ENCODE measurements at regions not wholly inside any gene's neighbourhood (a gene's known extent, or its start where the extent isn't known, plus 50 kb on each side); places are given as distances from the start of the nearest gene placed in this dataset.

DNA sequence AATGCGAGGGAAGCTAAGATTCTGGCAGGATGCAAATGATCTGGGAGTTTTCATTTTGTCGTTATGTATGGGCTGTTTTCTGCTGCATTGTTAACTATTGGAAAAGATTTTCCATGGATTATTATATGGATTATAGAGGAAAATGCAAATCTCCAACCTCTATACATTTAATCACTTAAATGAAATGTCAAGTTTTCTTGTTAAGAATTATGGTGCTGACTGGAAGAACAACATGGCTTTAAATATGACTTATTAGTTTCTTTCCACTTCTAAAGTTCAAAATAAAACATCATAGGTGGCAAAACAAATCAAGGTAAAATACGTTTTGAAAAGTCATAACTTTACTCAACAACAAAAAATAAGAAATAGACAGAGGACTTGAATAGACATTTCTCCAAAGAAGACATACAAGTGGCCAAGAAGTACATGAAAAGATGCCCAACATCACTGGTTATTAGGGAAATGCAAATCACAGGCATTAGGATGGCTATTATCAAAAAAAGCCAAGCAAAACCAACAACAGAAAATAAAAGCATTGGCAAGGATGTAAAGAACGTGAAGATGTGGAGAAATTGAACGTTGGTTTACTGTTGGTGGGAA lies 56.2 kb upstream of the CLDN5 start:
- TF ChIP-seq GLIS3 (CRISPR knock-in tag; IDR thresholded peaks at IDR 0.05), result no peak
- TF ChIP-seq CSDC2 (CRISPR knock-in tag; IDR thresholded peaks at IDR 0.05), result no peak
- TF ChIP-seq ZNF565 (CRISPR knock-in tag; conservative IDR thresholded peaks at IDR 0.05; ENCODE audit: low read depth), result no peak
- no peak for TF ChIP-seq PATZ1 (CRISPR knock-in tag; IDR thresholded peaks at IDR 0.05; ENCODE audit: borderline replicate concordance)
- TF ChIP-seq TCF4 (CRISPR knock-in tag; IDR thresholded peaks at IDR 0.05; ENCODE audit: borderline replicate concordance), result no peak
- TF ChIP-seq PPARA (CRISPR knock-in tag; IDR thresholded peaks at IDR 0.05; ENCODE audit: borderline replicate concordance), result no peak
- TF ChIP-seq ZNF70 (CRISPR knock-in tag; IDR thresholded peaks at IDR 0.05), result no peak
- no peak for TF ChIP-seq ARNTL (CRISPR knock-in tag; IDR thresholded peaks at IDR 0.05; ENCODE audit: borderline replicate concordance, low read depth)
- ATAC-seq, result no peak

GRCh38 chr22:19582033-19582693 lies 58.0 kb upstream of the CLDN5 start:
- no peak for TF ChIP-seq PATZ1 (CRISPR knock-in tag; IDR thresholded peaks at IDR 0.05; ENCODE audit: borderline replicate concordance)
- TF ChIP-seq, protein P1, sequence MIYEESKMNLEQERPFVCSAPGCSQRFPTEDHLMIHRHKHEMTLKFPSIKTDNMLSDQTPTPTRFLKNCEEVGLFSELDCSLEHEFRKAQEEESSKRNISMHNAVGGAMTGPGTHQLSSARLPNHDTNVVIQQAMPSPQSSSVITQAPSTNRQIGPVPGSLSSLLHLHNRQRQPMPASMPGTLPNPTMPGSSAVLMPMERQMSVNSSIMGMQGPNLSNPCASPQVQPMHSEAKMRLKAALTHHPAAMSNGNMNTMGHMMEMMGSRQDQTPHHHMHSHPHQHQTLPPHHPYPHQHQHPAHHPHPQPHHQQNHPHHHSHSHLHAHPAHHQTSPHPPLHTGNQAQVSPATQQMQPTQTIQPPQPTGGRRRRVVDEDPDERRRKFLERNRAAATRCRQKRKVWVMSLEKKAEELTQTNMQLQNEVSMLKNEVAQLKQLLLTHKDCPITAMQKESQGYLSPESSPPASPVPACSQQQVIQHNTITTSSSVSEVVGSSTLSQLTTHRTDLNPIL (CRISPR knock-in tag; IDR thresholded peaks at IDR 0.05; ENCODE audit: low read depth), result no peak
- TF ChIP-seq ISL1 (CRISPR knock-in tag; IDR thresholded peaks at IDR 0.05), result no peak
- no peak for TF ChIP-seq RARB (CRISPR knock-in tag; IDR thresholded peaks at IDR 0.05)
- no peak for TF ChIP-seq GLIS3 (CRISPR knock-in tag; IDR thresholded peaks at IDR 0.05)
- no peak for TF ChIP-seq ARNTL (CRISPR knock-in tag; IDR thresholded peaks at IDR 0.05; ENCODE audit: borderline replicate concordance, low read depth)
- TF ChIP-seq, protein P2, sequence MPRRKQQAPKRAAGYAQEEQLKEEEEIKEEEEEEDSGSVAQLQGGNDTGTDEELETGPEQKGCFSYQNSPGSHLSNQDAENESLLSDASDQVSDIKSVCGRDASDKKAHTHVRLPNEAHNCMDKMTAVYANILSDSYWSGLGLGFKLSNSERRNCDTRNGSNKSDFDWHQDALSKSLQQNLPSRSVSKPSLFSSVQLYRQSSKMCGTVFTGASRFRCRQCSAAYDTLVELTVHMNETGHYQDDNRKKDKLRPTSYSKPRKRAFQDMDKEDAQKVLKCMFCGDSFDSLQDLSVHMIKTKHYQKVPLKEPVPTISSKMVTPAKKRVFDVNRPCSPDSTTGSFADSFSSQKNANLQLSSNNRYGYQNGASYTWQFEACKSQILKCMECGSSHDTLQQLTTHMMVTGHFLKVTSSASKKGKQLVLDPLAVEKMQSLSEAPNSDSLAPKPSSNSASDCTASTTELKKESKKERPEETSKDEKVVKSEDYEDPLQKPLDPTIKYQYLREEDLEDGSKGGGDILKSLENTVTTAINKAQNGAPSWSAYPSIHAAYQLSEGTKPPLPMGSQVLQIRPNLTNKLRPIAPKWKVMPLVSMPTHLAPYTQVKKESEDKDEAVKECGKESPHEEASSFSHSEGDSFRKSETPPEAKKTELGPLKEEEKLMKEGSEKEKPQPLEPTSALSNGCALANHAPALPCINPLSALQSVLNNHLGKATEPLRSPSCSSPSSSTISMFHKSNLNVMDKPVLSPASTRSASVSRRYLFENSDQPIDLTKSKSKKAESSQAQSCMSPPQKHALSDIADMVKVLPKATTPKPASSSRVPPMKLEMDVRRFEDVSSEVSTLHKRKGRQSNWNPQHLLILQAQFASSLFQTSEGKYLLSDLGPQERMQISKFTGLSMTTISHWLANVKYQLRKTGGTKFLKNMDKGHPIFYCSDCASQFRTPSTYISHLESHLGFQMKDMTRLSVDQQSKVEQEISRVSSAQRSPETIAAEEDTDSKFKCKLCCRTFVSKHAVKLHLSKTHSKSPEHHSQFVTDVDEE (CRISPR knock-in tag; IDR thresholded peaks at IDR 0.05), result no peak
- no peak for TF ChIP-seq CSDC2 (CRISPR knock-in tag; IDR thresholded peaks at IDR 0.05)
- no peak for TF ChIP-seq TCF4 (CRISPR knock-in tag; IDR thresholded peaks at IDR 0.05; ENCODE audit: borderline replicate concordance)
- TF ChIP-seq ZFP3 (CRISPR knock-in tag; IDR thresholded peaks at IDR 0.05), result no peak
- TF ChIP-seq PPARA (CRISPR knock-in tag; IDR thresholded peaks at IDR 0.05; ENCODE audit: borderline replicate concordance), result no peak
- no peak for TF ChIP-seq ZNF8 (CRISPR knock-in tag; IDR thresholded peaks at IDR 0.05)
- TF ChIP-seq ZNF70 (CRISPR knock-in tag; IDR thresholded peaks at IDR 0.05), result no peak
- no peak for TF ChIP-seq TOX (CRISPR knock-in tag; IDR thresholded peaks at IDR 0.05; ENCODE audit: borderline replicate concordance)
- no peak for TF ChIP-seq ZC3H10 (CRISPR knock-in tag; IDR thresholded peaks at IDR 0.05)
- no peak for TF ChIP-seq OSR1 (CRISPR knock-in tag; IDR thresholded peaks at IDR 0.05)
- TF ChIP-seq ZFP30 (CRISPR knock-in tag; IDR thresholded peaks at IDR 0.05), result no peak
- TF ChIP-seq ZNF565 (CRISPR knock-in tag; conservative IDR thresholded peaks at IDR 0.05; ENCODE audit: low read depth), result no peak
- TF ChIP-seq ESRRG (CRISPR knock-in tag; IDR thresholded peaks at IDR 0.05), result no peak
- no peak for TF ChIP-seq POU6F1 (CRISPR knock-in tag; IDR thresholded peaks at IDR 0.05; ENCODE audit: borderline replicate concordance, low read depth)
- ATAC-seq, result no peak

Measured in SK-N-SH treated with all-trans-retinoic acid at 6 μM for 48 hours (cell line).